Muscle of leg (tissue), 3 donors: ENCODE measurements at regions not wholly inside any gene's neighbourhood (a gene's known extent, or its start where the extent isn't known, plus 50 kb on each side); places are given as distances from the start of the nearest gene placed in this dataset.
"Not testable (repeated sequence)": the region's sequence is repeated elsewhere in the genome, so short reads cannot be mapped to it uniquely, and the experiment has no call there.

Source experiments
- DNase-seq: peaks from one replicate; pipeline ENCODE4 v3.0.0; 2013
- H3K27ac ChIP-seq: one replicate; pipeline ENCODE4 v1.5.1; 2013; ENCODE audit warnings: mild to moderate bottlenecking, low read length, control low read depth
- H3K27me3 ChIP-seq: one replicate; pipeline ENCODE4 v1.6.1; 2013; ENCODE audit warnings: low read length; ENCODE audit not compliant: control insufficient read depth, insufficient read depth
- H3K36me3 ChIP-seq: one replicate; pipeline ENCODE4 v1.6.1; 2013; ENCODE audit warnings: low read length; ENCODE audit not compliant: control insufficient read depth, insufficient read depth
- H3K4me1 ChIP-seq: one replicate; pipeline ENCODE4 v1.6.1; 2013; ENCODE audit warnings: low read length; ENCODE audit not compliant: control insufficient read depth, insufficient read depth
- H3K4me3 ChIP-seq: one replicate; pipeline ENCODE4 v1.5.1; 2013; ENCODE audit warnings: low read length, control low read depth
- H3K9me3 ChIP-seq: replicated peaks from 2 replicates; pipeline ENCODE4 v1.6.1; 2013; ENCODE audit warnings: low read depth, low read length; ENCODE audit not compliant: control insufficient read depth
- WGBS: methylation state at CpG from one replicate; pipeline ENCODE4 v1.1.5; 2013; ENCODE audit warnings: missing lambda C conversion rate; ENCODE audit not compliant: insufficient coverage; 5-methylcytosine and 5-hydroxymethylcytosine counted together

DNA sequence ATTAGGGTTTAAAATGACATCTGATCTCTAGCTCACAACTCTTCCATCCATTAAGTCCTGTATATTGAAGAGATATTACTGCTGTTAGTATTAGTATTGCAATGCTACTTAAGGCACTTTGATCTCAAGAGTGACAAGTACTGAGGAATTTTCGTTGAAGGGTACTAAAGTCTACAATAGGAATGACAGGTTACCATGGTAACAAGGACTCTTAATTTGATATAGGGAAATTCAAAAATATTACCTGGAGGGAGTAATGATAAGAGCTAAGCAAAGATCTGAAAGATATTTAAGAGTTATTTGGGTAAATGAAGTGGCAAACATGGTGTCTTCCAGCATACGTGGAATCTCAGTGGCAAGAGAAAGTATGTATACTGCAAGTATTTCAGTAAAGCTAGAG is 518.0 kb upstream of the SLC35B3 start:
- no CpG with 5 or more reads among the region's 2 CpGs for WGBS
- H3K9me3 ChIP-seq, result no peaks in the 10 kb centered on the region

DNA sequence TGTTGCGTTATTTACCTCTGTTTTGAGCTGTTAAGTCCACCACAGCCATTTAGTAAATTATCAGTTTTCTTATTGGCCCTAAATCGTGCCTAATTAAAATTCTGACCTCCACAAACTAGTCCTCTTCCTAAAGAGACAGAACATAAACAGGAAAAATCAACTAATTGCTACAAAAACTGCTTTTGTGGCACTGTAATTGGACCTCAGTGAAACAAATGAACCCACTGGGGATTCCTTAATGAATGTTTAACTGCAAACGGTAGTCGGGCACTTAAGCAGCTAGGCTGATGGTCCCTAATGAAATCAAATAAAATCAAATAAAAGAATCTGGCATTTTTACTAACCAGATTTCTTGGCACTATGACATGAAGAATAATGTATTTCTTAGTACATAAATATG is 513.4 kb upstream of the SLC35B3 start:
- WGBS, result 83% methylated on average over 1 of the region's 4 CpGs
- no peak for DNase-seq
- Histone ChIP-seq H3K27ac (no peak overlapping the region), H3K4me3 (no peak overlapping the region), H3K27me3 (no peaks in the 10 kb centered on the region), H3K4me1 (no peaks in the 10 kb centered on the region), H3K9me3 (no peaks in the 10 kb centered on the region), H3K36me3 (no peaks in the 10 kb centered on the region)

More for the DNA sequence above, 518.0 kb upstream of the SLC35B3 start:
- no peaks in the 10 kb centered on the region for H3K27me3 ChIP-seq
- H3K27ac ChIP-seq, result no peak overlapping the region
- no peaks in the 10 kb centered on the region for H3K36me3 ChIP-seq
- no peak overlapping the region for H3K4me3 ChIP-seq
- H3K4me1 ChIP-seq, result no peaks in the 10 kb centered on the region
- DNase-seq, result no peak

DNA sequence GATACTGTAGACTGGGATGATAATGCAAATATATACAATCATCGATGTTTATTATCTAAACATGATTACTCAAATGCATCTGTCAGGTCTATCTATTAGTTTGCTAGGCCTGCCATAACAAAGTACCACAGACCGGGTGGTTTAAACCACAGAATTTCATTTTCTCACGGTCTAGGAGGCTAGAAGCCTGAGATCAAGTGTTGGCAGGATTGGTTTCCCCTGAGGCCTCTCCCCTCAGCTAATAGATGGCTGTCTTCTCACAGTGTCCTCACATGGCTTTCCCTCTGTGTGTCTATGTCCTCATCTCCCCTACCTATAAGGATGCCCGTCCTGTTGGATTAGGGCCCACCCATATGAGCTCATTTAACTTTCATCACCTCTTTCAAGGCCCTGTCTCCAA is 512.6 kb upstream of the SLC35B3 start:
- WGBS, result 33% methylated on average over 1 of the region's 4 CpGs
- Histone ChIP-seq H3K9me3 (no peaks in the 10 kb centered on the region), H3K36me3 (no peaks in the 10 kb centered on the region), H3K4me1 (no peaks in the 10 kb centered on the region), H3K27me3 (no peaks in the 10 kb centered on the region), H3K4me3 (no peak overlapping the region), H3K27ac (no peak overlapping the region)
- DNase-seq, result no peak

DNA sequence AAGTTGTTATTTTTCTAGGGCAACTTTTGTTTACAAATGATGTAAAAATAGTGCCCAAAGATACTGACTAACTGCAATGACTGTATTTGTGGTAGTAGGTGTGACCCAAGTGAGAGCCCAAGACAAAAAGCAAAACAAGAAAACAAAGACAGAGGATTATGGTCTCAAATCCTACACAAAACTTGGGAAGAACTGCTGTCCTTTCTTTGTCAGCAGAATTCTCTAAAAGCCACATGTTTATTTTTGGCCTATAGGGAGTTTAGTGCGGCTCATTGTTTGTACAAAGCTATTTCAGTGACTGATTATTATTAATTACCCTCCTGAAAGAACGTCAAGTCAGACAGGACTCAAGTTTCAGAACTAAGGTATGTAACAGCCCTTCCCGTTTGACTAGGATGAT is 509.2 kb upstream of the SLC35B3 start:
- Histone ChIP-seq H3K27ac (no peak overlapping the region), H3K9me3 (no peaks in the 10 kb centered on the region), H3K4me3 (no peak overlapping the region), H3K4me1 (no peaks in the 10 kb centered on the region), H3K27me3 (no peaks in the 10 kb centered on the region), H3K36me3 (no peaks in the 10 kb centered on the region)
- WGBS, result 33% methylated on average over 1 of the region's 3 CpGs
- DNase-seq, result no peak

DNA sequence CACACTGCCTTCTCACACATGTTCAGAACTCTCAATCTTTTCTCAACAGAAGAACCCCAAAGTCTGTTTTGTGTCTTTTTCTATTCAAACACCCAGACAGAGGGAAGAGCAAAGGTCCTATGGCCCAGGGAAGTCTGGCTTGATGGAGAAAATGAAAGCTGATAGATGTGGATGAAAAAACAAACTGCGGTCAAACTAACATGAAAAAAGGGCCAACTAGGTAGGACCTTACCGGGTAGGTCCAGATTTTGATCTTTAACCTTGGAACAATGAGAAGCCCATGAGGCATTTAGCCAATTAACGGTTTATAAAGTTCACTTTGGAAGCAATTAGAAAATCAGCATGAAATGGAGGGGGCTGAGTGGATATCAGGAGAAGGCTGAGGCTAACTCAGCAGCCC is 507.7 kb upstream of the SLC35B3 start:
- no peak for DNase-seq
- Histone ChIP-seq H3K27ac (no peak overlapping the region), H3K4me3 (no peak overlapping the region), H3K27me3 (no peaks in the 10 kb centered on the region), H3K36me3 (no peaks in the 10 kb centered on the region), H3K9me3 (no peaks in the 10 kb centered on the region), H3K4me1 (no peaks in the 10 kb centered on the region)
- 87% methylated on average over 3 of the region's 3 CpGs for WGBS

DNA sequence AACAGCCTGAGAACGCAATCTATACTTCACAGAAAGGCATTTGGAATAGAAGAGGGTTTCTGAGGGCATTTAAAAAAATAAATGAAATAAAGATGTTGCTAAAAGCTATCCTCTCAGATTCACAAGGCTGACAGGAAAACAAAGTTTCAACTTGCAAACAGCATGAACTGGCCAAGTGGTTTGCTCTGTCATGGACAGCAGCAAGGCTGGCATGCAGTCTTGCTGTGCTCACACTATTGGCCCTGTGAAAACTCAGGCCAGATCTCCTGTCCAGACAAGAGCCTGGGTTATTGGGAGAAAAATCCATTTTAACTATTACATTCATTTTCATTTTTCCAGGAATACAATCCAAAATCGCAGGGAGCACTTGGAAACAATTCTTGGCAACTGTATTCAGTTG is 506.2 kb upstream of the SLC35B3 start:
- H3K9me3 ChIP-seq, result no peaks in the 10 kb centered on the region
- H3K27ac ChIP-seq, result no peak overlapping the region
- DNase-seq, result peak; percentile 43
- no peaks in the 10 kb centered on the region for H3K36me3 ChIP-seq
- no CpG with 5 or more reads among the region's 2 CpGs for WGBS
- H3K4me3 ChIP-seq, result no peak overlapping the region
- H3K27me3 ChIP-seq, result no peaks in the 10 kb centered on the region
- no peaks in the 10 kb centered on the region for H3K4me1 ChIP-seq

DNA sequence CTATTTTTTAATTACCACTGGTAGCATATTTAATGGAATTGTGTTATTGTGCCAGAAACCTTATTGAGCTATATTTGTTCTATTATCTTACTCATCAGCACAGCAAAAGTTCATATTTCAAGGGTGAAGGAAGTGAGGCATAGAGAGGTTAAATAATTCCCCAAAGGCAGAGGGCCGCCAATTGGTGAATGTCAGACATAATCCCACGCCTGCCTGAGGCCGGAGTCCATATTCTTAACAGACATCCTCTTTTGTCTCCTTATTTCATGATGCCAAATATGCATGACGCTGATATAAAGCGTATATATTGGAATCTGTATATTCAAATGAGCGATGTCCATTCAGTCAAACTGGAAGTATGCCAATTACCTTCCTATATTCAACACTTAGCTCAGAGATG is 505.0 kb upstream of the SLC35B3 start:
- H3K4me3 ChIP-seq, result no peak overlapping the region
- WGBS, result 100% methylated on average over 1 of the region's 6 CpGs
- no peaks in the 10 kb centered on the region for H3K4me1 ChIP-seq
- no peak overlapping the region for H3K27ac ChIP-seq
- no peaks in the 10 kb centered on the region for H3K9me3 ChIP-seq
- no peak for DNase-seq
- no peaks in the 10 kb centered on the region for H3K27me3 ChIP-seq
- no peaks in the 10 kb centered on the region for H3K36me3 ChIP-seq

DNA sequence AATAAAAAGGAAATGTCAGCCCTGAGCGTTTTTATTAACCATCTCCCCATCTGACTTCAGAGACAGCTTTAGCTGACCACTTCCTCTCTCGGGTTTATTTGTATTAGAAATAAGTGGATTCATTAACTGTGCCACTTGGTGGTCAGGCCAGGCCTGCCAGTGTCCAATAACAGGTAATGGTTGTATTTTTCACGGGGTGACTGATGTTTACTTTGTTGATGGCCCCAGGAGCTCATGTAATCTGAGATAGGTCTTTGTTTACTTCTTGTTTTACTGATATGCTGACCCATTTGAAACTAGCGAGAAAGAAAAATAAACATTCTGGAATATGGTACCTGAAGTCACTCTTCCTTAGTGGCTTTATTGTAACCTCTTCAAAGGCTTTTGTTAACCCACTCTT is 504.3 kb upstream of the SLC35B3 start:
- no CpG with 5 or more reads among the region's 4 CpGs for WGBS
- Histone ChIP-seq H3K36me3 (no peaks in the 10 kb centered on the region), H3K27me3 (no peaks in the 10 kb centered on the region), H3K9me3 (no peaks in the 10 kb centered on the region), H3K4me1 (no peaks in the 10 kb centered on the region), H3K4me3 (no peak overlapping the region), H3K27ac (no peak overlapping the region)
- no peak for DNase-seq

DNA sequence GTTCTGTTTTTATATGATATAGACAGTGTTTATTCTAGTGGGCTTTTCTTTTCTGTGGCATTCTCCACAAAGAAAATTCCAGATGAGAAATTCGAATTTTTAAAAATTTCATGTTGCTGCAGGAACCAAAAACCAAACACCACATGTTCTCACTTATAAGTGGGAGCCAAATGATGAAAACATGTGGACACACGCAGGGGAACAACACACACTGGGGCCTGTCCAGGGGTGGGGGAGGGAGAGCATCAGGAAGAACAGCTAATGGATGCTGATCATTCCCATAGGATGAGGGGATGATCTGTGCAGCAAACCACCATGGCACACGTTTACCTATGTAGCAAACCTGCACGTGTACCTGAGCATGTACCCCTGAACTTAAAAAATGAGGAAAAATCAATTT is 499.0 kb upstream of the SLC35B3 start:
- Histone ChIP-seq H3K27me3 (no peaks in the 10 kb centered on the region), H3K27ac (no peak overlapping the region), H3K36me3 (no peaks in the 10 kb centered on the region), H3K4me3 (no peak overlapping the region), H3K4me1 (no peaks in the 10 kb centered on the region), H3K9me3 (no peaks in the 10 kb centered on the region)
- DNase-seq, result peak; percentile 3
- WGBS, result no CpG with 5 or more reads among the region's 4 CpGs

DNA sequence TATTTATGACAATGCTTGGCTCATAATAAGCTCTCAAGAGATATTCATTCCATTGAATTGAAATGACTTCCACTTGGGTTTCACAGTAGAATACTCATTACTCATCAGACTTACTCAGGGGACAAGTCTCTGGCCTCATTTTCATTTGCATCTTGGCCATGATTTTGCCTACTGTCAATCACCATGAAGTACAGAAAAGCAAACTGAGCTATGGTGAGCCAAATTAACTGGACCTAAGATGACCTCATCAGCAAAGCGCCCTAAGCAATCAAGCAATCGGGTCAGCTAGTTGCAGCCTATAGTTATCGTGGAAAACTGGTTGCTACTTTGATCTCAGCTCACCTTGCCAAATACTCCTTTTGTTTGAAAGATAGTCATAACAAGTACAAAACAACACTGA is 494.7 kb upstream of the SLC35B3 start:
- DNase-seq, result no peak
- H3K36me3 ChIP-seq, result no peaks in the 10 kb centered on the region
- H3K4me3 ChIP-seq, result no peak overlapping the region
- H3K4me1 ChIP-seq, result no peaks in the 10 kb centered on the region
- 93% methylated on average over 2 of the region's 3 CpGs for WGBS
- H3K27ac ChIP-seq, result no peak overlapping the region
- H3K27me3 ChIP-seq, result no peaks in the 10 kb centered on the region
- no peaks in the 10 kb centered on the region for H3K9me3 ChIP-seq

DNA sequence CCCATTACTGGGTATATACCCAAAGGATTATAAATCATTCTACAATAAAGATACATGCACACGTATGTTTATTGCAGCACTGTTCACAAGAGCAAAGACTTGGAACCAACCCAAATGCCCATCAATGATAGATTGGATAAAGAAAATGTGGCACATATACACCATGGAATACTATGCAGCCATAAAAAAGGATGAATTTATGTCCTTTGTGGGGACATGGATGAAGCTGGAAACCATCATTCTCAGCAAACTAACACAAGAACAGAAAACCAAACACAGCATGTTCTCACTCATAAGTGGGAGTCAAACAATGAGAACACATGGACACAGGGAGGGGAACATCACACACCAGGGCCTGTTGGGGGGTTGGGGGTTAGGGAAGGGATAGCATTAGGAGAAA is 484.9 kb upstream of the SLC35B3 start:
- no CpG with 5 or more reads among the region's 1 CpG for WGBS
- H3K27ac ChIP-seq, DNase-seq, H3K4me3 ChIP-seq, H3K27me3 ChIP-seq, H3K4me1 ChIP-seq, H3K9me3 ChIP-seq, H3K36me3 ChIP-seq: not testable (repeated sequence)
